ENCODE measurements at regions not wholly inside any gene's neighbourhood (a gene's known extent, or its start where the extent isn't known, plus 50 kb on each side); places are given as distances from the start of the nearest gene placed in this dataset.

- ATAC-seq (no peak), DNase-seq (no peak)
- no peak overlapping the region for H3K4me3 ChIP-seq
- TF ChIP-seq CTCF (IDR thresholded peaks at IDR 0.05) = no peak
- TF ChIP-seq POLR2A (IDR thresholded peaks at IDR 0.05) = no peak
- no peaks in the 10 kb centered on the region for H3K27me3 ChIP-seq
- WGBS, 2 donors = 40 to 43% methylated on average over 7 of the region's 7 CpGs
- H3K9me3 ChIP-seq = no peaks in the 10 kb centered on the region
- no peaks in the 10 kb centered on the region for H3K4me1 ChIP-seq
- no peaks in the 10 kb centered on the region for H3K36me3 ChIP-seq (replicated peaks in 1 of 2; ENCODE audit: insufficient read depth in 1 of 2, low read depth in 2 of 2)
- H3K27ac ChIP-seq = no peak overlapping the region
- intact Hi-C loops (cut with DNase I) = no loop called here
Measured at GRCh38 chr4:181308476-181309312, 934.5 kb upstream of the TENM3 start.

- no peaks in the 10 kb centered on the region for H3K9me3 ChIP-seq
- no peaks in the 10 kb centered on the region for H3K4me1 ChIP-seq
- H3K36me3 ChIP-seq (replicated peaks in 1 of 2; ENCODE audit: insufficient read depth in 1 of 2, low read depth in 2 of 2) = no peaks in the 10 kb centered on the region
- H3K27ac ChIP-seq = no peak overlapping the region
- TF ChIP-seq POLR2A (IDR thresholded peaks at IDR 0.05) (no peak), CTCF (IDR thresholded peaks at IDR 0.05) (no peak)
- DNase-seq (no peak), ATAC-seq (no peak)
- WGBS, 2 donors = 10 to 25% methylated on average over 4 of the region's 4 CpGs
- intact Hi-C loops (cut with DNase I) = no loop called here
- H3K27me3 ChIP-seq = no peaks in the 10 kb centered on the region
- no peak overlapping the region for H3K4me3 ChIP-seq
Measured at GRCh38 chr4:181312066-181312465, 931.1 kb upstream of the TENM3 start.

- TF ChIP-seq CTCF (IDR thresholded peaks at IDR 0.05) = no peak
- TF ChIP-seq POLR2A (IDR thresholded peaks at IDR 0.05) = no peak
- H3K27ac ChIP-seq = no peak overlapping the region
- H3K4me1 ChIP-seq = no peaks in the 10 kb centered on the region
- DNase-seq (no peak), ATAC-seq (no peak)
- intact Hi-C loops (cut with DNase I) = no loop called here
- H3K4me3 ChIP-seq = no peak overlapping the region
- 46 to 50% methylated on average over 5 of the region's 5 CpGs for WGBS, 2 donors
- H3K36me3 ChIP-seq (replicated peaks in 1 of 2; ENCODE audit: insufficient read depth in 1 of 2, low read depth in 2 of 2) = no peaks in the 10 kb centered on the region
- H3K9me3 ChIP-seq = no peaks in the 10 kb centered on the region
- H3K27me3 ChIP-seq = no peaks in the 10 kb centered on the region
Measured at GRCh38 chr4:181319629-181320028, 923.6 kb upstream of the TENM3 start.

GRCh38 chr4:181323061-181323460 lies 920.1 kb upstream of the TENM3 start:
- no peaks in the 10 kb centered on the region for H3K36me3 ChIP-seq (replicated peaks in 1 of 2; ENCODE audit: insufficient read depth in 1 of 2, low read depth in 2 of 2)
- H3K27ac ChIP-seq = no peak overlapping the region
- no peaks in the 10 kb centered on the region for H3K27me3 ChIP-seq
- H3K4me3 ChIP-seq = no peak overlapping the region
- TF ChIP-seq CTCF (IDR thresholded peaks at IDR 0.05) (no peak), POLR2A (IDR thresholded peaks at IDR 0.05) (no peak)
- WGBS, 2 donors = 35 to 38% methylated on average over 2 of the region's 2 CpGs
- no peaks in the 10 kb centered on the region for H3K9me3 ChIP-seq
- intact Hi-C loops (cut with DNase I) = no loop called here
- no peak for ATAC-seq
- no peaks in the 10 kb centered on the region for H3K4me1 ChIP-seq
- no peak for DNase-seq

- Histone ChIP-seq H3K27ac (no peak overlapping the region), H3K27me3 (no peaks in the 10 kb centered on the region), H3K36me3 (replicated peaks in 1 of 2; ENCODE audit: insufficient read depth in 1 of 2, low read depth in 2 of 2) (no peaks in the 10 kb centered on the region), H3K9me3 (no peaks in the 10 kb centered on the region), H3K4me1 (no peaks in the 10 kb centered on the region), H3K4me3 (no peak overlapping the region)
- intact Hi-C loops (cut with DNase I) = no loop called here
- ATAC-seq = no peak
- no peak for DNase-seq
- TF ChIP-seq CTCF (IDR thresholded peaks at IDR 0.05) (no peak), POLR2A (IDR thresholded peaks at IDR 0.05) (no peak)
- 25 to 34% methylated on average over 4 of the region's 4 CpGs for WGBS, 2 donors
Measured at GRCh38 chr4:181330654-181331201, 912.5 kb upstream of the TENM3 start.
